Effector CD4-positive, alpha-beta T cell (primary cell): ENCODE measurements at regions not wholly inside any gene's neighbourhood (a gene's known extent, or its start where the extent isn't known, plus 50 kb on each side); places are given as distances from the start of the nearest gene placed in this dataset.
"Not testable (repeated sequence)": the region's sequence is repeated elsewhere in the genome, so short reads cannot be mapped to it uniquely, and the experiment has no call there.

Experiments
- DNase-seq: peaks from one replicate; pipeline ENCODE4 v3.0.0-alpha.2; 2020

DNA sequence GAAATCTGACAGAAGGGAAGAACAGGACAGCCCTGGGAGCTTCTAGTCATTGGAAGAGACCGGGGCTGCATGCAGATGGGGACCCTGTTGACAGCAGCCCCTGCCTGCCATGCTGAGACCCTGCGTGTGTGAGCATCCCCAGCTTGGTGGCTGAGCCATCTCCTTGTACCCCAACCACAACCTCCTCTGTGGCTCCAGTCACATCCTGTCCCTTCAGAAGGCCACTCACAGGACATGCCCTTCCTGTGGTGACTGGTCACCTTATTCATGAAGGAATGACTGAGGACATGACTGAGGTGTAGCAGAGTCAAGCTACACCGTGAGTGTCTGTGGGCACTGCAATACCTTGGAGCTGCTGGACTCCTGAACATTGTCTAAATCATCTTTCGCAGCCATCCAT is 141.8 kb upstream of the ERRFI1 start:
- no peak for DNase-seq

DNA sequence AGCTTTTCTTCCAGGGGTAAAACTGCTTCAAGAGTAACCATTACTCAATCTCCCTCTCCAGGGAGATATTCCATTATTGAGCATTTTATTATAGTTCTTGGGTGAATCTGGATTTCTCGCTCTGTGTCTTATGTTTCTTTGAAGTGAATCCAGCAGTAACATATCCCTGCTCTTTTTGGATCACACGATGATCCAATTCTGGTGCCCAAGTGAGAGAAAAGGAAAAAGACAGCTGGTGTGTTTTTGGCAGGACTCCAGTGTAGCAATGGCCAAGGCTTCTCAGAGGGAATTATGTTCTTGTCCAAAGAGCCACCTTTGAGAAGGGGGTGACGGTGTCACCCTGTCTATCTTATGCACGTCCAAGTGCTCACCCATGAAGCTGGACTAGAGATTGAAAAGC is 140.3 kb upstream of the ERRFI1 start:
- DNase-seq, result no peak

DNA sequence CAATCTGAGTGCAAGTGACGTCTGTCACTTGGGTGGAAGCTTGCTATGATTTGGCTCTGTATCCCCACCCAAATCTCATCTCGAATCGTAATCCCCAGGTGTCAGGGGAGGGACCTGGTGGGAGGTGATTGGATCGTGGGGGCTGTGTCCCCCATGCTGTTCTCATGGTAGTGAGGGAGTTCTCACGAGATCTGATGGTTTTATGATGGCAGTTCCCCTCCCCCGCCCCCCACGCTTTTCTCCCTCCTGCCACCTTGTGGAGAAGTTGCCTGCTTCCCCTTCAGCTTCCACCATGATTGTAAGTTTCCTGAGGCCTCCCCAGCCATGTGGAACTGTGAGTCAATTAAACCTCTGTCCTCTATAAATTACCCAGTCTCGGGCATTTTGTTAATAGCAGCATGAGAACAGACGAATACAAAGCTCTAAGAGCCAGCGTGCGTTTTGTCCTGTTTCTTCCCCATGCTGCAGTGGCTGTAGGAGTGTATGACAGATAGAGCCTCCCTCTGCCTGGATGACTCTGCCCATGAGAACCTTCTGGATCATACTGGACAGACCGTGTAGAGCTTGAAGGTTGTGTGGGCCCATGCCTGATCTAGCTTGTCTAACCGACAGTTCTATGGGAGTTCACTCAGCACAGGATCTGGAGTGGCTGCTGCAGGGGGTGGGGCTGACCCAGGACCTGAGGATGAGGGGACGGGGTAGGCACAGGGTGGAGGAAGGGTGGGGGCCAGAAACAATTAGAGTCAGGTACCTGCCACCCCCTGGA is 139.7 kb upstream of the ERRFI1 start:
- DNase-seq, result no peak

DNA sequence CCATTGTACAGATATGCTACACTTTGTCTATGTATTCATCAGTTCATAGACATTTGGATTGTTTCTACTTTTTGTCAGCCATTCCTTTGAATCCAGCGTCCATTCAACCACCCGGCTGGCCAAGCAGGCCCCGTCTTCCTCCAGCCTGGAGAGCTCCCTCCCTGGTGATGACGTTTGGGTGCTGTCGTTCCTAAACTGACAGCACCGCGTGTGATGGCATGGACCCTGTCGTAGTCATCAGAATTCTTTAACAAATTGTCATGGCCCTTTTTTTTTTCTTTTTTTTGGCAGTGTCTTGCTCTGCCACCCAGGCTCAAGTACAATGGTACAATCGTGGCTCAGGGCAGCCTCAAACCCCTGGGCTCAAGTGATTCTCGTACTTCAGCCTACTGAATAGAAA is 138.6 kb upstream of the ERRFI1 start:
- no peak for DNase-seq

DNA sequence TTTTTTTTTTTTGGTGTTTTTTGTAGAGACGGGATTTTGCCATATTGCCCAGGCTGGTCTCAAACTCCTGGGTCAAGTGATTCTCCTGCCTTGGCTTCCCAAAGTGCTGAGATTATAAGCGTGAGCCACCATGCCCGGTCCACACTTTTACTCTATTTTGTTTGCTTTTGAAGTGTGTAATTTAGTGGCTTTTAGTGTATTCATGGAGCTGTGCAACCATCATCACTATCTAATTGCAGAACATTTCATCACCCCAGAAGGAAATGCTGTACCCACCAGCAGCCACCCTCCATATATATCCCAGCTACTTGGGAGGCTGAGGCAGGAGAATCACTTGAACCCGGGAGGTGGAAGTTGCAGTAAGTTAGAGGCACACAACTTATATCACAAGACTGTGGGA is 136.9 kb upstream of the ERRFI1 start:
- no peak for DNase-seq

DNA sequence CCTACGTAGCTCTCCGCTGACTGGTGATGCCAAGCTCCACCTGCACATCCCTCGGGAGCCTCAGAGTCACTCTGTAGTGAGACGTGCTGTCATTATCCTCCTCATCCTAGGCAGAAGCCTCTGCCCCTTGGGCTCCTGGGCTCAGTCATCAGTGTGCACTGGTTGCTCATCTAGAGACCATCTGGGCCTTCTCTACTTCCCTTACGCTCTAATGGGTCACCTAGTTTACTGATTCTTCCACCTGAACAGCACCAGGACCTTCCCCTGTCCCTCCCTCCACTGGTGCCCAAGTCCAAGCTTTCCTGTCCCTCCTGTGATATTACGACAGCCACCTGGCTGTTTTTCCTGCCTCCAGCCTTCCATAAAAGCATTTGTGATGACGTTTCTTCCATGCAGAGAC is 136.1 kb upstream of the ERRFI1 start:
- DNase-seq, result no peak

DNA sequence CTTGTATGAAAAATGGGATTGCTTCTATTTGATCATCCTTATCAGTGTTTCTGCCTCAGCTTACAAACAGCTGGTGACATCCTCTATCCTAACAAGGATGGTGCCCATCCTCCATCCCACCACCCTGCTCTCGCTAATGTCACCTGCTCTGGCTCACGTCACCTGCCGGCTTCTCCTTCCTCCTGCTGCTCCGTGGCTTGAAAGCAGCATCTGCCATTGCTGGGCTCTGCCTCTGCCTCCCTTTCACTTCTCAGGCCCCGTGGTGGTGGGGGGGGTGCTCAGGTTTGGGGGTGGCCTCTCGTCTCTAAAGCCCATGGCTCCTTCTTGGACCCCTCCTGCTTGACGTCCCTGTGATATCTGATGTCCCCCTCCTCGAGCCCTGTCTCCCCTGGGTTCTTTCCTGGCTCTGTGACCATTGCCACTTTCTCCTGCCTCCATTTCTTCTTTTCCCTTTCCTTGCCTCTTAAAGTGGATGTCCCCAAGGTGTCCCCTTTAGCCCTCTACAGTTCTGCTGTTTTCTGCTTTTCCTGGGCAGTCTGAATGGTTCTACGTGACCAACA is 135.5 kb upstream of the ERRFI1 start:
- no peak for DNase-seq

DNA sequence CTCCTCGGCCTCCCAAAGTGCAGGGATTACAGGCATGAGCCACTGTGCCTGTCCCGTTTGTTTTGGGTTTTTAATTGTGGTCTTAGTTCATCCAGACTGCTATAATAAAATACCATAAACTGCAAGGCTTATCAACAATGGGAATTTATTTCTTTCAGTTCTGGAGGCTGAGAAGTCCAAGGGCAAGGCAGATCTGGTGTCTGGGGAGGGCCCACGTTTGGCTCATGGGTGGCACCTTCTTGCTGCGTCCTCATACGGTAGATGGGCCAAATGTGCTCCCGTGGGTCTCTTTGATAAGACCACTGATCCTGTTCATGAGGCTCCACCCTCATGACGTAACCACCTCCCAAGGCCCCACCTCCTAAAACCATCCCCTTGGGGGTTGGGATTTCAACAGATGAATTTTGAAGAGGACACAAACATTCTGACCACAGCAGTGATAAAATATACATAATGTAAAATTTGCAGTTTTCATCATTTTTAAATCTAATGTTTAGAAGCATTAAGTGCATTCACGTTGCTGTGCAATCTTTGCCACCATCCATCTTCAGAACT is 133.4 kb upstream of the ERRFI1 start:
- DNase-seq, result no peak

DNA sequence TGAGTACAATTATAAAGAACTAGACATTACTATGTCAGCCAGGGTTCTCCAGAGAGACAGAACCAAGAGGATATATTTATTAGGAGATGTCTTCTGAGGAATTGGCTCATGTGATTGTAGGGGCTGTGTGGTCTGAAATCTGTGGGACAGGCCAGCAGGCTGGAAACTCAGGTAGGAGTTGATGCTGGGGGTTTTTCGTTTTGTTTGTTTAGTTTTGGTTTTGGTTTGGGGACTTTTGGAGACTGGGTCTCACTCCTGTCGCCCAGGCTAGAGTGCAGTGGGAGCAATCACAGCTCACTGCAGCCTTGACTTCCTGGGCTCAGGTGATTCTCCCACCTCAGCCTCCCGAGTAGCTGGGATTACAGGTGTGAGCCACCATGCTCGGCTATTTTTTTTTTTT is 132.9 kb upstream of the ERRFI1 start:
- DNase-seq, result no peak

DNA sequence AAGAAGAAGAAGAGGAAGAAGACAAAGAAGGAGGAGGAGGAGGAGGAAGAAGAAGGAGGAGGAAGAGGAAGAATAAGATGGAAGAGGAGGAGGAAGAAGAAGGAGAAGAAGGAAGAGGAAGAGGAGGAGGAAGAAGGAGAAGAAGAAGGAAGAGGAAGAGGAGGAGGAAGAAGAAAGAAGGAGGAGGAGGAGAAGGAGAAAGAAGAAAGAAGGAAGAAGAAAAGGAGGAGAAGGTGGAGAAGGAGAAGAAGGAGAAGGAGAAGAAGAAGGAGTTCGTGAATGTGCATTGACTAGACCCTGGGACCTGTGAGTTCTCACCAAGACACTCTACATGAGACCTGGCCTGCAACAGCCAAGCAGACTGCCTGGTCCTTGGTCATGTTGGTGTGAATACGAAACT is 131.7 kb upstream of the ERRFI1 start:
- no peak for DNase-seq

DNA sequence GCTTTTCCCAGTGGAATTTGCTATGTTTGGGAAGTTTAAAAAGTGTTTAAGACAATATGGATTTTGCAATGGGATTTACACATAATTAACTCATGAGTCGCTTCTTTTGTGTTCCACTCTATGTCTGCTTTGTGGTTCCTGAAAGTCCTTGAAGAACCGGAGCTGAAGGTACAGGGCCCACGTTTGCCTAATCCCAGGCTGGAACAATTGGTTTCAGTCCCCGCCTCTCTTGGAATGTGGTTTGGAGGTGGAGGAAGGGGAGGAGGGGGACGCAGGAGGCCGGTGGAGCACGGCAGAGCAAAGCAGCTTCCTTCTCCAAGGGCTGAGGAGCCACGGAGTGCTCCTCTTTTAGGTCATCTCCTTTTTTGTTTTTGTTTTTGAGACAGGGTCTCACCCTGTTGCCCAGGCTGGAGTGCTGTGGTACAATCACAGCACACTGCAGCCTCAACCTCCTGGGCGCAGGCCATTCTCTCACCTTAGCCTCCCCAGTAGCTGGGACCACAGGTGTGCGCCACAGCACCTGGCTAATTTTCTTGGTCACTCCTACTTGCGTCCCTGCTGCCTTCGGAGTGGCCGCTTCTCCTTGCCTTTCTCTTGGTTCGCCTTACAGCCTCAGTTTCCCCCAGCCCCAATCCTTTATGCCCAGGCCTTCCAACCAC is 129.5 kb upstream of the ERRFI1 start:
- no peak for DNase-seq

DNA sequence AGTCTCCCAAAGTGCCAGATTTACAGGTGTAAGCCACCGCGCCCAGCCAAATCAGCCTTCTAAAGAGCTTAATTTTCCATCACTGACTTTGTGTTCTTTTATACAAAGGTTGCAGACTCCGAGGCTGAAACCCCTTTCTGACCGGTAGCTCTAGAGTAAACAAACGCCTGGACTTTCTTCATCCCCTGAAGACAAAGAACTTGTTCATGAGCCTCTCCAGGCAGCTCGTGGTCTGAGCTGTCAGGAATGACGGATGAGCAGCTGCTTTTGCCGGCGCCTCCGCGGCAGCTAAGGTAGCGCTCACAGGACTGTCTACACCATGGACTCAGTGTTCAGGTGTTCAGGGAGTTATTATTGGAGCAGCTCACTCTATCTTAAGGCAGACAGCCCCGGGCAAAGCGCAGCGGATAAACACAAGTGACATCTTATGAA is 128.5 kb upstream of the ERRFI1 start:
- no peak for DNase-seq

DNA sequence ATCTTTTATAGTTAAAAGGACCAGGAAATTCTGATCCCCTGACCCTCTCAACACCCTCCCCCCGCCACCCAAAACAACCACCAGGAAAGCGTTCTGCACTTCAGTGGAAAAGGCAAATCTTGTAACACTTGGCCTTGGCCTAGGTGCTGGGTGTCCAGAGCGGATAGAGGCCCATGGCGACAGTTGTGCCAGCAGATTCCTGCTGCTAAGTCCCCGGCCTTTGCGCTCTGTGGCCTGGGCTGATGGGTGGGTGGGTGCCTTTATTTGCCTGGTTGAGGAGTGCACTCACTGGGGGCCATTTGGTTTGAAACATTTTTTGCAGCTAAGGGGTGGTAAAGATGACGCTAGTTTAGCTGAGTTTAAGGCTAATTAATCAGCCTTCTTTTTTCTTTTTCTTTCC is 127.9 kb upstream of the ERRFI1 start:
- no peak for DNase-seq

DNA sequence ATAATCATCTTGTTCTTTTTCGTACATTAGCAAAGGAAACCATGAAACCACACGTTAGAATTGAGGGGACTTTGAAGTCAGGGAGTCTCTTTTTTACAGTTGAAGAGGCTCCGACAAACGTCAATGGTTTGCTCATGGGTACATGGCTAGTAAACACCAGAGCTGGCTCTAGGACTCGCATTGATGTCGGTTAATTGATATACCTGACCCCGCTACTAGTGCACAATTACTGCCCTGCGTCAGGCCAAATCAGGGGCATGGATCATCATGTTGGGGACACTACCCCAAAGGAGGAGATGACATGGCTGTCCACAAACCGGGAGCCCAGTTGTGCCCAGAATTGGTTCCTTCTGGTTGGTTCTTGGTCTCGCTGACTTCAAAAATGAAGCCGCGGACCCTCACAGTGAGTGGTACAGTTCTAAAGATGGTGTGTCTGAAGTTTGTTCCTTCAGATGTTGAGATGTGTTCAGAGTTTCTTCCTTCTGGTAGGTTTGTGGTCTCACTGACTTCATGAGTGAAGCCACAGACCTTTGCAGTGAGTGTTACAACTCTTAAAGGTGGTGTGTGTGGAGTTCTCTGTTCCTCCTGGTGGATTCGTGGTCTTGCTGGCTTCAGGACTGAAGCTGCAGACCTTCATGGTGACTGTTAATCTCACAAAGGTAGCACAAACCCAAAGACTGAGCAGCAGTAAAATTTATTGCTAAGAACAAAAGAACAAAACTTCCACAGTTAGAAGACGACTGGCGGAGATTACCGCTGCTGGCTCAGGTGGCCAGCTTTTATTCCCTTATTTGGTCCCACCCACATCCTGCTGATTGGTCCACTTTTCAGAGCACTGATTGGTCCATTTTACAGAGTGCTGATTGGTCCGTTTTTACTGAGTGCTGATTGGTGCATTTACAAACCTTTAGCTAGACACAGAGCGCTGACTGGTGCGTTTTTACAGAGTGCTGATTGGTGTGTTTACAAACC is 126.9 kb upstream of the ERRFI1 start:
- peak; percentile 56 for DNase-seq

DNA sequence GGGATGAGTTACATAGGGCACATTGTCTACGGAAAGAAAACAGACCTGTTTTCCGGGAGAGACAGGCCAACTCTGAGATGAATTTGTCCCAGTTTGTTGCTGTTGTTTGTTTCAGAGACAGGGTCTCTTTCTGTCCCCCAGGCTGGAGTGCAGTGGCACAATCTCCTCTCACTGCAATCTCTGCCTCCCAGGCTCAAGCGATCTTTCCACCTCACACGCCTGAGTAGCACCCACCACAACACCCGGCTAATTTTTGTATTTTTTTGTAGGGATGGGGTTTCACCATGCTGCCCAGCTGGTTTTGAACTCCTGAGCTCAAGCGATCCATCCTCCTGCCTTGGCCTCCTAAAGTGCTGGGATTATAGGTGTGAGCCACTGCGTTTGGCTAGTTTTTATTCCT is 125.5 kb upstream of the ERRFI1 start:
- no peak for DNase-seq

DNA sequence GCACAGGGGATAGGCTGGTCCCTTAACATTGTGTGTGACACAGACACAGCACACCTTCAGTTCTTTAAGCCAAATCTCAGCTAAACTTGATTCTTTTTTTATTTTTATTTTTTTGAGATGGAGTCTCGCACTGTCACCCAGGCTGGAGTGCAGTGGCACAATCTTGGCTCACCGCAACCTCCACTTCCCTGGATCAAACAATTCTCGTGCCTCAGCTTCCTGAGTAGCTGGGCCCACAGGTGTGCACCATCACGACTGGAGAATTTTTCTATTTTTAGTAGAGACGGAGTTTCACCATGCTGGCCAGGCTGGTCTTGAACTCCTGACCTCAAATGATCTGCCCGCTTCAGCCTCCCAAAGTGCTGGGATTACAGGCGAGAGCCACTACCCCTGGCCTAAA is 123.6 kb upstream of the ERRFI1 start:
- not testable (repeated sequence) for DNase-seq

DNA sequence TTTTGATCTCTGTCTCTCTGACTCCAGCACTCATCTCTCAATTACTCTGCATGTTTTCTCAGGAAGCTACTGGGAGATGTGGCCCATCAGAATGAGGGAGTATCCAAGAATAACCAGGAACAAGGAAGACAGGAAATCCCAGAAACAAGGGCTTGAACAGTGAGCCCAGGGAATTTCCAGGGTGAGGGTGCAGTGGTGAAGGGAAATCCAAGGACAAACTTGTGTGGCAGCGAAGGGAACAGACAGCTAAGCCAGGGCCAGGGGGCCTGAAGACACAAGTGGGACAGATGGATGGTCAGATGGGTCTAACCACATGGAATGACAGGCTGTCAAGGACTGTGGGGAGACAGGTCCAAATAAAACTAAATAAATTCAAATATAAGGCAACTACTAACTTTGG is 121.8 kb upstream of the ERRFI1 start:
- DNase-seq, result no peak

DNA sequence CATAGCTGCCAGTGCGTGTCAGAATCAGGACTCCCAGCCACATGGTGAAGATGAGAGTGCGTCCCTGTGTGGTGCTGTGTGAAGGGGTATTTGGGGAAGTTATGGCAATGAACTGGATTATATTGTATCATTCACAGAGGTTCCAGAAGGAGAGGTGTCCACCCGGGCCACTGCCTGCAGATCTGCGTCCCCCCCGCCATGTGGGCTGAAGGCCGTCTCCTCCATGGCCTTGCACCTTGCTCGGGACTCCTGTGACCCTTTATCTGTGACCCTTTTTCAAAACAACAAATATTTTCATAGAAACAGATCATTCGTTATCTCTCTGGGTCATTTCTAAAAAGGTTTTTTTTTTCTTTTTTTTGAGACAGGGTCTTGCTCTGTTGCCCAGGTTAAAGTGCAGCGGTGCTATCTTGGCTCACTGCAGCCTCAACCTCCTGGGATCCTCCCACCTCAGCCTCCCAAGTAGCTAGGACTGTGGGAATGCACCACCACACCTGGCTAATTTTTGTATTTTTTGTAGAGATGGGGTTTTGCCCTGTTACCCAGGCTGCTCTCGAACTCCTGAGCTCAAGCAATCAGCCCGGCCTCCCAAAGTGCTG is 120.2 kb upstream of the ERRFI1 start:
- DNase-seq, result no peak

DNA sequence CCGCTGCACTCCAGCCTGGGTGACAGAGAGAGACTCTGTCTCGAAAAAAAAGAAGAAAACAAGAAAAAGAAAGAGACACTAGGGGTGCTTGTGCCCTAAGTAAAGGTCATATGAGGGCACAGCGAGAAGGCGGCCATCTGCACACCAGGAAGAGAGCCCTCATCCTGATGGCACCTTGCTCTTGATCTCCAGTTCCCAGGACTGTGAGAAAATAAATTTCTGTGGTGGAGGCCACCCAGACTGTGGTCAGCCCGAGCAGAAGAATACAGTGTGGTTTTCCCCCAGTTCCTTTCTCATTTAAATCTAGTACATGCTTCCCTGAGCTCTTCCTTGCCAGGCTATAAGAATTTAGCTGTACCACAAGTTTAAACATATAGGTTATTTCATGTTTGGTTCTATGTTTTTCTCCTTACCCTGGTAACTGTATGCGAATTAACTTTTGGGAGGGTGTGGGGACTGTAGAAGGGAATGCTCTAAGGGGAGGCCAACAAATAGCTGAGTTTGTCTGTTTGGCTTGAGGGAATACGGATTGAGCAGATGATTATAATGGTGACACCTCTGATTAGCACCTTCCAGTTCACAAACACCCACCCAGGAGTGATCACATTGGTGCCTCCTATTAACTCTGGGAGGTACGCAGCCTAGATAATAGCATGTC is 119.6 kb upstream of the ERRFI1 start:
- no peak for DNase-seq

DNA sequence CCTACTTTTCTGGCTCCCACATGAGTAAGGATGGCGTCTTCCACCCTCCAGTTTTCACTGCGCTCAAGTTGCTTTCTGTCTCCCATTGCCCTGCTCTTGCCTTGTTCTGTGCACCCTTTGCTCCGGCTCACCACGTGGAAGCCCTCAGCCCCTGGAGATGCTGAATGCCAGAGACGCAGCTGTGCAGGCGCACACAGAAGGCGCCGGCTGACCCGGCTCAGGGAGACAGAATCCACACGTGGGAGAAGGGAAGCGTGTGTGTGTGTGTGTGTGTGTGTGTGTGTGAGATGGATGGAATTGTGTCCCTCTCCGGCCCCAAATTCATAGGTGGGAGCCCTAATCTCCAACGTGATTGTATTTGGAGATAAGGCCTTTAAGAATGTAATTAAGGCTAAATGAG is 118.2 kb upstream of the ERRFI1 start:
- DNase-seq, result no peak

DNA sequence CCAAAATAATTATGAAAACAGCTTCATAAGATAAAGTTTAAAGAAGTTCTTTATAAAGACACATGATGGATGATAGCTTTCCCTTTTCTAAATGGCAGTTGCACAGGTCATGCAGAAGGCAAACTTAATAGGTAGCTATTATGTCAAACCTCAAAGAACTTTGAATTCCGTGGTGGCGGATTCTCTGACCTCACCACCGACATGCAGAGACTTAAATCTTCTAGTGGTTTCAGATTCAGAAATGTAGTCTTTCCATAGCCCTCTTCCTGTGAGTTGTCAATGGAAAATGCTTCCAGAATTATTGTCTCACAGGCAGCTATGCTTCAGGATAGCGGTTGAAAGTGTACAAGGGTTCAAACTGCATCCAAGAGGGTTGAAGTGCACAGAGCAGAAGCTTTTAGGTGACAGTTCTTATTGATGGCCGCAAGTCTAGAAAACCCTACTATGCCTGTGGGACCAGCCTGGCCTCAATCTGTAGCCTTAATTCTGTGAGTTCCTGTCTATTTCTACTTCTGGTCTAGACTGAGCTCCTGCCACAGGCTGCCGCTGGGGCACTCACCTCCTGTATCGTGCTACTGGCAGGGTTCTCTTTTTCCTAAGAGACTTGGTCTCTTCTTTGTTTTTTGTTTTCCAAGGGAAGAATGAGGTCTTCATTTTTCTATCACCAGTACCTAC is 117.0 kb upstream of the ERRFI1 start:
- no peak for DNase-seq
